ENCODE measurements at regions not wholly inside any gene's neighbourhood (a gene's known extent, or its start where the extent isn't known, plus 50 kb on each side); places are given as distances from the start of the nearest gene placed in this dataset.

GRCh38 chr14:97916100-97916499 is 1118.9 kb downstream of the VRK1 start:
- no peak overlapping the region for H3K9ac ChIP-seq (ENCODE audit: insufficient read depth, low read depth, low read length)
- no peak overlapping the region for H3K4me3 ChIP-seq (replicated peaks in 1 of 3; ENCODE audit: insufficient read depth in 1 of 3, low read depth in 2 of 3, low read length in 3 of 3)
- H3K4me1 ChIP-seq (ENCODE audit: insufficient read depth, low read length) = no peaks in the 10 kb centered on the region
- in situ Hi-C loops (cut with HindIII; ENCODE audit: extremely low pct_ligation_motif_present, low pct_unique_long_range_greater_than_20kb) = no loop called here
- no peaks in the 10 kb centered on the region; a peak in 1 of 5 replicates for H3K27me3 ChIP-seq (ENCODE audit: control insufficient read depth in 1 of 2, insufficient read depth in 2 of 2, low read length in 2 of 2)
- ChIA-PET POLR2A (no interaction called here), CTCF (ENCODE audit: low intra/inter-chr PET ratio, low total read pairs) (no interaction called here)
- H2AFZ ChIP-seq (ENCODE audit: low read length) = no peak overlapping the region
- H3K27ac ChIP-seq (ENCODE audit: extremely low read length, insufficient read depth, low read length) = no peak overlapping the region
- no peak for TF ChIP-seq SP5 (CRISPR knock-in tag; IDR thresholded peaks at IDR 0.05; ENCODE audit: borderline replicate concordance, low read depth)
- TF ChIP-seq GATA4 (IDR thresholded peaks at IDR 0.05; ENCODE audit: borderline replicate concordance, low read depth) = no peak
- no peak for TF ChIP-seq ZNF446 (CRISPR knock-in tag; IDR thresholded peaks at IDR 0.05)
- no peak for TF ChIP-seq RBFOX2 (IDR thresholded peaks at IDR 0.05; ENCODE audit: low read depth, low read length)
- TF ChIP-seq ZNF142 (CRISPR knock-in tag; IDR thresholded peaks at IDR 0.05) = no peak
- no peak for TF ChIP-seq ZNF317 (CRISPR knock-in tag; IDR thresholded peaks at IDR 0.05)
- no peak for TF ChIP-seq ZNF552 (CRISPR knock-in tag; IDR thresholded peaks at IDR 0.05; ENCODE audit: borderline replicate concordance)
- TF ChIP-seq ZNF33A (CRISPR knock-in tag; IDR thresholded peaks at IDR 0.05; ENCODE audit: borderline replicate concordance) = no peak
- no peak for TF ChIP-seq ZNF496 (CRISPR knock-in tag; IDR thresholded peaks at IDR 0.05; ENCODE audit: insufficient replicate concordance)
- TF ChIP-seq ZNF775 (CRISPR knock-in tag; IDR thresholded peaks at IDR 0.05; ENCODE audit: borderline replicate concordance) = no peak
- TF ChIP-seq THRA (CRISPR knock-in tag; IDR thresholded peaks at IDR 0.05; ENCODE audit: borderline replicate concordance) = no peak
- no peak for TF ChIP-seq ZFP90 (CRISPR knock-in tag; IDR thresholded peaks at IDR 0.05; ENCODE audit: borderline replicate concordance)
- intact Hi-C loops (cut with micrococcal nuclease; ENCODE audit: unreplicated experiment) = no loop called here
- H3K4me2 ChIP-seq (ENCODE audit: low read depth, low read length) = no peak overlapping the region
- H3K36me3 ChIP-seq (replicated peaks in 1 of 2; ENCODE audit: control insufficient read depth in 1 of 2, insufficient read depth in 2 of 2, low read length in 2 of 2) = no peaks in the 10 kb centered on the region
- ATAC-seq (no peak), FAIRE-seq (no peak), DNase-seq (ENCODE audit: low spot score) (no peak)
- no peaks in the 10 kb centered on the region for H4K20me1 ChIP-seq (ENCODE audit: insufficient read depth, low read length)
- no peaks in the 10 kb centered on the region for H3K79me2 ChIP-seq (ENCODE audit: insufficient read depth, low read length)
- WGBS (ENCODE audit: low lambda C conversion rate) = 0% methylated on average over 1 of the region's 1 CpG
- peaks cover 95% of the 10 kb centered on the region for H3K9me3 ChIP-seq (ENCODE audit: low read length)
- no TSS peak for BruUV-seq (replicated peaks)

Measured in HepG2 (cell line).